ENCODE measurements at regions not wholly inside any gene's neighbourhood (a gene's known extent, or its start where the extent isn't known, plus 50 kb on each side); places are given as distances from the start of the nearest gene placed in this dataset.

DNA sequence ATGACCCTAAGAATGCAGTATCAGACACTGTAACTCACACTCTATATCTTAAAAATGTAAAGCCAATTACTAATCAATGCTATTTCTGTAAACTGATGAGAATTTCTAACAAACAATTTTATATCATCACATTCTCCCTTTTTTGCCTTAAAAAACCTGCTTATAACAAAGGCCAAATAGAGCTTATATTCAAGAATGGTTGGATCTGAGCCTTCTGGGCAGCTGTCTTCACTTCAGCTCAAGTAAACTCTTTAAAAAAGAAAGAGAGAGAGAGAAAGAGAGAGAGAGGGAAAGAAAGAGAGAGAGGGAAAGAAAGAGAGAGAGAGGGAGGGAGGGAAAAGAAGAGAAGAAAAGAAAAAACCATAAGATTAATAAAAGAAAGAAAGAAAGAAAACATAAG, 231.8 kb downstream of the KCNE4 start:
- TF ChIP-seq CTCF (conservative IDR thresholded peaks at IDR 0.05 in 1 of 2, IDR thresholded peaks at IDR 0.05 in 1 of 2; ENCODE audit: low read depth in 1 of 2, low read length in 2 of 2) (no peak), EZH2 (IDR thresholded peaks at IDR 0.05; ENCODE audit: low read length, missing control alignments) (no peak)

All from fibroblast of lung (primary cell).